C1 segment of cervical spinal cord (tissue), 14 donors: ENCODE measurements at regions not wholly inside any gene's neighbourhood (a gene's known extent, or its start where the extent isn't known, plus 50 kb on each side); places are given as distances from the start of the nearest gene placed in this dataset.
"Not testable (repeated sequence)": the region's sequence is repeated elsewhere in the genome, so short reads cannot be mapped to it uniquely, and the experiment has no call there.

Source experiments
- DNase-seq, 14 donors: peaks; one replicate each; lab custom pipeline; 2025; lab: John Stamatoyannopoulos, UW

- no peak for DNase-seq
Observed at GRCh38 chr14:49121246-49121645, 464.9 kb downstream of the RPS29 start.

- peak in 1 of 14 donors; percentile 2 for DNase-seq
Observed at GRCh38 chr14:49114161-49114893, 471.9 kb downstream of the RPS29 start.

- DNase-seq = no peak
Observed at GRCh38 chr14:49106741-49107667, 479.2 kb downstream of the RPS29 start.

GRCh38 chr14:49105956-49106355 lies 480.2 kb downstream of the RPS29 start:
- DNase-seq = no peak

GRCh38 chr14:49105512-49105911 lies 480.7 kb downstream of the RPS29 start:
- no peak for DNase-seq

GRCh38 chr14:49092345-49092744 lies 493.8 kb downstream of the RPS29 start:
- DNase-seq = no peak

- no peak for DNase-seq
Observed at GRCh38 chr14:49089107-49089506, 497.1 kb downstream of the RPS29 start.

GRCh38 chr14:49073292-49073691 lies 512.9 kb downstream of the RPS29 start:
- not testable (repeated sequence) for DNase-seq

GRCh38 chr14:49058511-49058910 lies 527.7 kb downstream of the RPS29 start:
- DNase-seq = no peak

GRCh38 chr14:49057838-49058510 lies 528.2 kb downstream of the RPS29 start:
- no peak for DNase-seq

GRCh38 chr14:49056021-49056420 lies 530.2 kb downstream of the RPS29 start:
- DNase-seq = no peak

GRCh38 chr14:49052521-49052920 lies 533.7 kb downstream of the RPS29 start:
- no peak for DNase-seq

- DNase-seq = no peak
Observed at GRCh38 chr14:49051328-49052060, 534.7 kb downstream of the RPS29 start.

- DNase-seq = no peak
Observed at GRCh38 chr14:49050822-49051221, 535.4 kb downstream of the RPS29 start.

GRCh38 chr14:49049711-49050110 lies 536.5 kb downstream of the RPS29 start:
- no peak for DNase-seq

- no peak for DNase-seq
Observed at GRCh38 chr14:49044981-49045380, 541.2 kb downstream of the RPS29 start.

GRCh38 chr14:49036984-49037516 lies 549.1 kb downstream of the RPS29 start:
- no peak for DNase-seq

GRCh38 chr14:49036266-49036665 lies 549.9 kb downstream of the RPS29 start:
- DNase-seq = no peak

- DNase-seq = no peak
Observed at GRCh38 chr14:49033131-49033530, 553.0 kb downstream of the RPS29 start.

GRCh38 chr14:49031710-49032109 lies 554.5 kb downstream of the RPS29 start:
- DNase-seq = not testable (repeated sequence)

GRCh38 chr14:49019467-49020115 lies 566.6 kb downstream of the RPS29 start:
- no peak for DNase-seq
